ENCODE measurements at regions not wholly inside any gene's neighbourhood (a gene's known extent, or its start where the extent isn't known, plus 50 kb on each side); places are given as distances from the start of the nearest gene placed in this dataset.
A peak's percentile ranks its signal among the peaks of the same experiment; 100 is the strongest.

- DNase-seq (ENCODE audit: extremely low spot score, insufficient read length, low read depth): no peak
- FAIRE-seq: no peak
These were observed 276.0 kb downstream of the AUH start for GRCh38 chr9:91085517-91086291.

DNA sequence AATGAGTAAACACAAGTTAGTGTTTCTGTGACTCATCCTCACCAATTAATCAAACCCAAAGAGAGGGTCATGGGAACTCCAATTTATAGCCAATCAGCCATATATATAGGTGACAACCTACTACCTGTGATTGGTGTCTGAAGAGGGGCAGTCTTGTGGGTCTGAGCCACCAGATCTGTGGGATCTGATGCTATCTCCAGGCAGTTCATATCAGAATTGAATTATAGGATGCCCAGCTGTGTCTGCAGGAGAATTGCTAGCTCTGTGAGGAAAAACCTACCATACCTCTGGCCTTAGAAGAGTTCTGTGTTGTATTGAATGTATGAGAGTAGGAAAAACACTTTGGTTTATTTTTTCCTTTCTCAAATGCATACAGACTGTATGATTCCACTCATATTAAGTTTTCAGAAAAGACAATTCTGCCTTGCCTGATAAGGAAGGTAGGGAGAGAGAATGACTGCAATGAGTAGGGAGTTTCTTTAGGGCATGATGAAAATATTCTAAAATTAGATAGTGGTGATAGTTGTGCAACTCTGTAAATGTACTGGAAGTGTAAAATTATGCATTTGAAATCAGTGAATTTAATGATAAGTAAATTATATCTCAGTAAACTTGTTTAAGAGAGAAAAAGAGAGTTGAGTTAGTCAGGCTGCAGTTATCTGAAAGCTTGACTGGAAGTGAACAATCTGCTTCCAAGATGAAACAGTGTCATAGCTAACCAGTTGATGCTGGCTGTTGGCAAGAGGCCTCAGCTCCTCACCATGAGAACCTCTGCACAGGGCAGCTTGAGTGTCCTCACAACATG is 274.9 kb downstream of the AUH start:
- FAIRE-seq: no peak
- DNase-seq (ENCODE audit: extremely low spot score, insufficient read length, low read depth): no peak

- FAIRE-seq (no peak), DNase-seq (ENCODE audit: extremely low spot score, insufficient read length, low read depth) (no peak)
These were observed 274.3 kb downstream of the AUH start for GRCh38 chr9:91087462-91087759.

DNA sequence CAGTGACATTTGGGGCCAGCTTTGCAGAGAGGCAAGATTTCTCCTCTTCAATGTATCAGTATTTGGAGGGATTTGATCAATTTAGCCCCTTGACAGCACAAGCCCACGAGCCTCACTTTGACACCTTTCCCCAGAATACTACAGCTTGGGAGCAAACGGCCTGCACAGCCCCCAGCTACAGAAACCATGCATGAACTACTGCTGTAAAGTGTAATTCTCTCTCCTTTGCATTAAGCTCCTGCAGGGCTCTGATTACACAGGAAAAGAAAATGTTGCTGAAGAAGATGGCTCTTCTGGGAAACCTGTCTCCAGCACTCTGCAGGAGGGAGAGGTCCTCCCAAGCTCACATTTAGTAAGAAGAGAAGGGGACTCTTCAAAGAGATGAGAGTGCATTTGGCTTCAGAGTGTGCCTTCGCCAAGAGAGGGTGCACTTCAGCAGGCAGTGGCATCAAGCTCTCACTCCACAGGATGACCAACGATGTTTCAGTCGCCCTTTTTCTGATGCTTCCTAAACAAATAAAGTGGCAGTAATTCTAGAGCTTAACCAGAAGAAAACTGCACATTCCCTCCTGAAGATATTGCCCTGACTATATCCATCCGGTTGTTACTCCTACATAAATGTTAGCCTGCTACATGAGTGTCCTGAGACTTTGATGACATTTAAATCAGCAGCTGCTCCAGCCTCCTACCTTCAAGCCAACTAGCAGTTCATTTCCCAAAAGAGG is 272.2 kb downstream of the AUH start:
- FAIRE-seq (peak; percentile 48), DNase-seq (ENCODE audit: extremely low spot score, insufficient read length, low read depth) (no peak)

DNA sequence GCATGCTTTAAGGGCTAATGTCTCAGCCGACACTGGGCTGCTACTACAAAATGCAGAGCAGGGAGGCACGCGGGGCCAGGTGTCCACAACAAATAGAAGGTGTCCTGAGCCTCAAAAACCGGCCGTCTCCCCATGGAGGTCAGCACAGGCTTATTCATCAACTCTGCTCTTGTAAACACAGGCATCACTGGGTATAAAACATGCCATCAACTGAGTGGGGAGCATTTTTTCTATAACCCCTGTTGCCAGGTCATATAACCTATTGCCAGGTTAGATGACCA is 271.6 kb downstream of the AUH start:
- no peak for FAIRE-seq
- no peak for DNase-seq (ENCODE audit: extremely low spot score, insufficient read length, low read depth)

DNA sequence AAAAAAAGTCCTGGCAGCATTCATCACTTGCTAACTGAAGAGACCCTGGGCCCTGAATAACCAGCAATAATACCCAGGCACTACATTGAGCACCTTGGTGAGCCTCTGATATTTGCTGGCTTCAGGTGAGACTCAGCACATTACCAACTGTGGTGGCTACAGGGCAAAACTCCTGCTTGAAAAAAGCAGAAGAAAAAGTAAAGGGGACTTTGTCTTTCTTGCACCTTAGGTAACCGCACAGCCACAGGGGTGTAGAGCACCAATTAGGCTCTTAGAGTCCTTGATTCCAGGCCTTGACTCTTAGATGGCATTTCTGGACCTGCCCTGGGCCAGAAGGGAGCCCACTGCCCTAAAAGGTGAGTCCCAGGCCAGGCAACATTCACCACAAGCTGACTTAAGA is 269.5 kb downstream of the AUH start:
- no peak for FAIRE-seq

GRCh38 chr9:91094324-91095088 is 267.2 kb downstream of the AUH start:
- DNase-seq (ENCODE audit: extremely low spot score, insufficient read length, low read depth): no peak
- no peak for FAIRE-seq

More for the DNA sequence above, 269.5 kb downstream of the AUH start:
- DNase-seq (ENCODE audit: extremely low spot score, insufficient read length, low read depth): no peak

DNA sequence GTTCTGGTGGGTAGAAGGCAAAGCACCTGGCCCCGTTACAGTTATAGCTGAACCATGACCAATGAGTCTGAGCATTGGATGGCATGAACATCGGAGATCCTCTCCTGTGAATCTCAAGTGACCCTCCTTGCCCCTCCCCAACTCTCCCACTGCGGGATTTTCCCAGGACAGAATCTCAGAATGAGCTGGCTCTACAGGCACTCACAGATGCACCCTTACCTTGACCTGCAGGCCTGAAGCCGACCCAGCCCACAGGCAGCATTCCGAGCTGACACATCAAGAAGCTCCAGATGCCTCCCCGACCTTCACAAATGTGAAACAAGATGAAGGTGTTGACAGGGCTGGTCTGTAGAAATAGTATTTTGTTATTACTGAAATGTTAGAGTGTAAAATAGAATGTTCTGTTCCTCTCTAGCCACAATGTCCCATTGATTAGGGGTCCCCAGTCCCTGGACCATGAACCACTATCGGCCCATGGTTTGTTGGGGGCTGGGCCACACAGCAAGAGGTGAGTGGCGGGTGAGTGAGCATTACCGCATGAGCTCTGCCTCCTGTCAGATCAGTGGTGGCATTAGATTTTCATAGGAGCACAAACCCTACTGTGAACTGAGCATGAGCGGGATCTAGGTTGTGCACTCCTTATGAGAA is 263.4 kb downstream of the AUH start:
- no peak for DNase-seq (ENCODE audit: extremely low spot score, insufficient read length, low read depth)
- FAIRE-seq: no peak

- FAIRE-seq (no peak), DNase-seq (ENCODE audit: extremely low spot score, insufficient read length, low read depth) (no peak)
These were observed 262.3 kb downstream of the AUH start for GRCh38 chr9:91099436-91099835.

- FAIRE-seq (no peak), DNase-seq (ENCODE audit: extremely low spot score, insufficient read length, low read depth) (no peak)
These were observed 260.8 kb downstream of the AUH start for GRCh38 chr9:91100878-91101450.

DNA sequence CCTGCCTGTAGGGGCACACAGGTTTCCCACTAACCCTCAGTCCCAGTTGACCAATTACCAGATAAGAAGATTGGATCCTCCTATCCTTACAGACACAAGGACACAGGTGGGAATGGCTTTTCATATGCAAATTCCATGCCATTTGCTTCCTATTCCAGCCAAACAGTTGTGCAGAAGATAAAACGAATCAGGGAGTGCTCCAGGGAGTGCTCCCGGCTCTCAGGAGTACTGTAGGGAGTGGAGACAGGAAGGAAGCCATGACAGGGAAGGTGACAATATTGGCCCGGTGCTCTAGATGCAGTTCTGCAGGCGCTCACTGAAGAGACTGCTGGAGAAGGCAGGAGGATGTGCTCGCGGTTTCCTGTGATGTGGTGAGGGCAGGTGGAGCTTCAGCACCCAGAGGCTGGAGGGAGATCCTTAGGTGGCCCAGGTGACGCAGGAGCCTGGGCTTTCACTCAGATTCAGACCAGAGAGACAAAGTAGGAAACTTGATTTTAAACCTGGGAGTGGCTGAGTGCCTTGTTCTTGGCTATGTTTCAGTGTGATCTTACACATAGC is 260.0 kb downstream of the AUH start:
- peak; percentile 17 for DNase-seq (ENCODE audit: extremely low spot score, insufficient read length, low read depth)
- peak; percentile 51 for FAIRE-seq

DNA sequence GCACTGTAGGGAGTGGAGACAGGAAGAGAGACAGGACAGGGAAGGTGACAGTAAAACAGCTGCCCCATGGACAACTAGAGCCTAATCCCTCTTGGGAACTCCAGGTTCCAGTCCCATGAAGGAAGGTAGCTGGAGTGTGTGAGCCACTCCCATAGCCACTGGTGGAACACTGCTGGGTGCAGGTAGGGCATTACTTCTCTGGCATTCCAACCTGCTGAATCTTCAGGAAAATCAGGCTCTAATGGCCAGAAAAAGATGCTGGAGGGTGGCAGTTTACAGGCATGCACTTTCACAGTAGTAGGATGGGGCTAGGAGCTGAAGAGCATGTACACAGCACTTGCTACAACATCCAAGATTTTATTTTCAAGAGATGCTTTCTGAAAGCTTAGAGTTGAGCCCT is 259.4 kb downstream of the AUH start:
- no peak for FAIRE-seq
- DNase-seq (ENCODE audit: extremely low spot score, insufficient read length, low read depth): no peak

DNA sequence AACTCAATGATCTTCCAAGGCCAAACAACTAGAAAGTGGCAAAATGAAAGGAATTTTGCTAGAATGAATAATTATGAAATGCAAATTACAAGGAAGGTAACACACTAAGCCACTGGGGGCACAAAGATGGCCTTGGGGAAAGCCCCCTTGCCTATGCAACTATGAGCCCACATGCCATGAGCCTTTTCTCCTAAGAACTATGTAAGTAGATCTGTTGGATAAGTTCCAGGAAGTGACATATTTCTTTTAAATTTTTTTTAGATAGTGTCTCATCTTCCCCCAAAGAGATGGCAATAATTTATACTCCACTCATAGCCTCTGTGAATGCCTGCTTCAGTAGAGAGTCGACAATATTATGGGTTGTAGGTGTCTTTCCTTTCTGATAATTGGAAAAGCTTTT is 257.8 kb downstream of the AUH start:
- FAIRE-seq (no peak), DNase-seq (ENCODE audit: extremely low spot score, insufficient read length, low read depth) (no peak)

GRCh38 chr9:91106415-91107081 is 255.2 kb downstream of the AUH start:
- no peak for DNase-seq (ENCODE audit: extremely low spot score, insufficient read length, low read depth)
- no peak for FAIRE-seq

DNA sequence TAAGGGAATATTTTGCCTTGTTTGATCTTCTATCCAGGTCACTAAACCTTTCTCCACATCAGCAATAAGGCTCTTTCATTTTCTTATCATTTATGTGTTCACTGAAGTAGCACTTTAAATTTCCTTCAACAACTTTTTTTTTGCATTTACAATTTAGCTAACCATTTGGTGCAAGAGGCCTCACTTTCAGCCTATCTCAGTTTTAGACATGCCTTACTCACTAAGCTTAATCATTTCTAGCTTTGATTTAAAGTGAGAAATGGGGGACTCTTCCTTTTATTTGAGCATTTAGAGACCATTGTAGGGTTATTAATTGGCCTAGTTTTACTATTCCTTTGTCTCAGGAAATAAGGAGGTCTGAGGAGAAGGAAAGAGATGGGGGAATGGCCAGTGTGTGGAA is 250.5 kb downstream of the AUH start:
- FAIRE-seq: no peak
- DNase-seq (ENCODE audit: extremely low spot score, insufficient read length, low read depth): no peak

GRCh38 chr9:91111876-91112275 is 249.8 kb downstream of the AUH start:
- no peak for FAIRE-seq
- DNase-seq (ENCODE audit: extremely low spot score, insufficient read length, low read depth): no peak

DNA sequence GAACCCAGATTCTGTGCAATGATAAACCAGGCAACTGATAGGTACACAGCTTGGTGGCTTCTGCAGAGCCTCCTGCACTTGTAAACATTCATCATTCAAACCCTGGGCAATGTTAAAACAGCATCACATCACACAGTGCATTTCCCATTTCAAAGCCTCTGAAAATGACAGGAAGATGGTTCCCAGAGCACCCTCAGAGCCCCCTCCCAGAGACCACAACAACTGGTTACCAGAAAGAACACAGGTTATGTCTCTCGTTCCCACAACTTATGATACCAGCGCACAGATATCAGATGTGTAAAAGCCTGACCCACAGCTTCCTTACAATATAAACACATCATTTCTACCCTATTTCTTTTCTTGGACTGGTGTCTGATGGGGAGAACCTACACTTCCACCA is 248.7 kb downstream of the AUH start:
- FAIRE-seq (no peak), DNase-seq (ENCODE audit: extremely low spot score, insufficient read length, low read depth) (no peak)

GRCh38 chr9:91114450-91114849 is 247.3 kb downstream of the AUH start:
- FAIRE-seq: no peak

DNA sequence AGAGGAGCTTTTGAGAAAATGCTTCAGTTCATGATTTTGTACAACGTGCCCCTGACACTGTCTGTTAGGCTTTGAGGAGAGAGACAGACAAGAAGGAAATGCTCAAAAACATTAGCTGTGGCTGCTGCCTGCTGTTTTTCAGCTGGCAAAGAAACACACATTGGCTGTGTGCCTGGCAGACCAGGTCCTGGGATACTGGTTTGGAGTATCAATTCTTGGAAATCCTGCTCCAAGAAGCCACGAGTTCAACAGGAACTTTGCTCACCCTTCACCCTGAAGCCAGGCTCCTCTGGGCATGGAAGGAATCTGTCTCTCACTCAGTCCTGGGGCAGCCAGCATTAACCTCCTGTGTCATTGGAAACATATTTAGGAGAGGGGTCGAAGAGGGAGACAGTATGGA is 245.5 kb downstream of the AUH start:
- no peak for DNase-seq (ENCODE audit: extremely low spot score, insufficient read length, low read depth)
- FAIRE-seq: no peak

More at GRCh38 chr9:91114450-91114849, 247.3 kb downstream of the AUH start:
- no peak for DNase-seq (ENCODE audit: extremely low spot score, insufficient read length, low read depth)

All from GM18507 (cell line).